HEK293T (cell line): ENCODE measurements at regions not wholly inside any gene's neighbourhood (a gene's known extent, or its start where the extent isn't known, plus 50 kb on each side); places are given as distances from the start of the nearest gene placed in this dataset.

Experiments used
- CTCF ChIA-PET: fragments of 350-600 bp; formaldehyde crosslinking; extraction: SDS; loops from one replicate; lab custom pipeline; 2021; ENCODE audit warnings: antibody characterized with exemption, inconsistent platforms; lab: Yijun Ruan, JAX
- POLR2A ChIA-PET: fragments of 350-600 bp; formaldehyde crosslinking; extraction: SDS; loops from one replicate; lab custom pipeline; 2020; ENCODE audit warnings: antibody characterized with exemption, inconsistent platforms; lab: Yijun Ruan, JAX
- DNase-seq: peaks from one replicate; pipeline ENCODE4 v3.0.0; 2012; ENCODE audit warnings: mixed read lengths; ENCODE audit errors: extremely low spot score
- ARNT ChIP-seq: fragments of 450-650 bp; IDR thresholded peaks from 2 replicates; pipeline ENCODE4 v1.6.1; 2017; ENCODE audit warnings: mild to moderate bottlenecking
- BHLHE40 ChIP-seq: fragments of 450-650 bp; IDR thresholded peaks from 2 replicates; pipeline ENCODE4 v1.6.1; 2016; ENCODE audit warnings: mild to moderate bottlenecking, moderate library complexity, borderline replicate concordance
- CTBP1 ChIP-seq: fragments of 450-650 bp; IDR thresholded peaks from 2 replicates; pipeline ENCODE4 v1.6.1; 2016; ENCODE audit warnings: borderline replicate concordance
- ELF4 ChIP-seq: fragments of 450-650 bp; IDR thresholded peaks from 2 replicates; pipeline ENCODE4 v1.6.1; 2017; ENCODE audit warnings: antibody characterized with exemption
- FOXA1 ChIP-seq: fragments of 450-650 bp; IDR thresholded peaks from 2 replicates; pipeline ENCODE4 v1.6.1; 2016; ENCODE audit warnings: mild to moderate bottlenecking
- FOXK2 ChIP-seq: fragments of 450-650 bp; IDR thresholded peaks from 2 replicates; pipeline ENCODE4 v1.6.1; 2016; ENCODE audit warnings: mild to moderate bottlenecking
- FOXM1 ChIP-seq: fragments of 450-650 bp; IDR thresholded peaks from 2 replicates; pipeline ENCODE4 v1.6.1; 2017; ENCODE audit warnings: mild to moderate bottlenecking, borderline replicate concordance
- HDGF ChIP-seq: fragments of 450-650 bp; IDR thresholded peaks from 2 replicates; pipeline ENCODE4 v1.6.1; 2017; ENCODE audit warnings: antibody characterized with exemption, borderline replicate concordance
- L3MBTL2 ChIP-seq: fragments of 450-650 bp; conservative IDR thresholded peaks from 2 replicates; pipeline ENCODE4 v1.6.1; 2016; ENCODE audit warnings: mild to moderate bottlenecking
- LEF1 ChIP-seq: fragments of 450-650 bp; IDR thresholded peaks from 2 replicates; pipeline ENCODE4 v1.6.1; 2017; ENCODE audit warnings: mild to moderate bottlenecking, borderline replicate concordance
- NFRKB ChIP-seq: fragments of 450-650 bp; IDR thresholded peaks from 2 replicates; pipeline ENCODE4 v1.6.1; 2016; ENCODE audit warnings: mild to moderate bottlenecking, moderate library complexity
- SP1 ChIP-seq: fragments of 450-650 bp; IDR thresholded peaks from 2 replicates; pipeline ENCODE4 v1.6.1; 2017
- SUZ12 ChIP-seq: fragments of 450-650 bp; IDR thresholded peaks from 2 replicates; pipeline ENCODE4 v1.6.1; 2016; ENCODE audit warnings: mild to moderate bottlenecking
- TARDBP ChIP-seq: fragments of 450-650 bp; IDR thresholded peaks from 2 replicates; pipeline ENCODE4 v1.6.1; 2016
- ZNF384 ChIP-seq: fragments of 450-650 bp; IDR thresholded peaks from 2 replicates; pipeline ENCODE4 v1.6.1; 2016
- TF ChIP-seq, protein P1 (sequence below): fragments of 450-650 bp; IDR thresholded peaks from 2 replicates; pipeline ENCODE4 v1.6.1; 2016

DNA sequence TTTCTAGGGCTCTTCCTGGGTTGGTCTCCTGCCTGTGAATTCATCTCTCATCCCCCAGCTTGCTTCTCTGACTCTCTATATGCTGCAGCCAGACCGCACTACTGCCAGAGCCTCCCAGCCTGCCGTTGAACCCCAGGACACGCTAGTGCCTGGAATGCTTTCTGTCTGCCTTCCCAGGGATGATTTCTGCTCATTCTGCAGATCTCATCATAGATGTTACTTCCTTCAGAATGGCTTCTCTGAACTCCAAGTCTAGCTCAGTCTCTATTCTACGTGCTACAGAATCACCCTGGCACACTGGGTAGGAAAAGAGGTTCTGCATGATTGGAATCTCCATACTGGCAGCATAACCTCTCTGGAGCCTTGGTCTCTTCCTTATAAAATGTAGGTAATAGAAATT lies 94.8 kb upstream of the RAB12 start:
- TF ChIP-seq FOXK2 (no peak), BHLHE40 (no peak), FOXM1 (no peak), CTBP1 (no peak), FOXA1 (no peak), SUZ12 (no peak), TARDBP (no peak), ARNT (no peak), LEF1 (no peak), NFRKB (no peak), L3MBTL2 (no peak)
- DNase-seq: no peak
- POLR2A ChIA-PET: no interaction called here
- CTCF ChIA-PET: no interaction called here

DNA sequence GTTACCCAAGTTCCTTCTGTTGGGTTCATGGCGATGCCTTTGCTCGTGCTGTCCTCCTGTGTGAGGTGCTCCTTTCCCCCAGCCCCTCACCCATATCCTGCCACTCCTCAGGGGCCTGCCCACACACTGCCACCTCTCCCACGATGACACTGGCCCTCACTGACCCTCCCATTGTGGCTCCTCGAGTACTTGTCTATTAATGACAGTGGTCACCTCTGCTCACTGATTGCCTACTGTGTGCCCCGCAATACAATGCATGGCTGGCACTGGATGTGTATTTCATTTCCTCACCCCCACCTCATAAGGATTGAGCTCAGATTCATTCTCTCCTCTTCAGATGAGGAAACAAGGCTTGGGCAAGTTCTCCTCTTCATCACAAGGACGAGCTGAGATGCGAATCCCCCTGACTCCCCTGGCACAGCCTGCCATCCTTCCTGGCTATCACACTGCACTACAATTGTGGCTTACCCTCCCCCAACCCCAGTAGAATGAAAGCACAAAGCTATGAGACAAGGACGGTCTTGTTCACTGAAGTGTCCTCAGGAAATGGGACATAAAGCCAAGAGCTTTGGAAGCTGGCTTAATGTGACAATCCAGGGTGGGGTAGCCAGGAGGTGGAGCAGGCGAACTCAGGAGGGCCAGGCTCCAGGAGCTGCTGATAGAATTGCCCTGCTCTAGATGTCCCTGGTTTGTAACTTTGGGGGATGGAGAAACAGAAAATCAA lies 93.9 kb upstream of the RAB12 start:
- no peak for DNase-seq
- TF ChIP-seq ELF4: no peak
- no peak for TF ChIP-seq TARDBP
- no peak for TF ChIP-seq HDGF
- no peak for TF ChIP-seq FOXK2
- no peak for TF ChIP-seq LEF1
- TF ChIP-seq CTBP1: no peak
- no peak for TF ChIP-seq NFRKB
- ChIA-PET CTCF (no interaction called here), POLR2A (no interaction called here)

DNA sequence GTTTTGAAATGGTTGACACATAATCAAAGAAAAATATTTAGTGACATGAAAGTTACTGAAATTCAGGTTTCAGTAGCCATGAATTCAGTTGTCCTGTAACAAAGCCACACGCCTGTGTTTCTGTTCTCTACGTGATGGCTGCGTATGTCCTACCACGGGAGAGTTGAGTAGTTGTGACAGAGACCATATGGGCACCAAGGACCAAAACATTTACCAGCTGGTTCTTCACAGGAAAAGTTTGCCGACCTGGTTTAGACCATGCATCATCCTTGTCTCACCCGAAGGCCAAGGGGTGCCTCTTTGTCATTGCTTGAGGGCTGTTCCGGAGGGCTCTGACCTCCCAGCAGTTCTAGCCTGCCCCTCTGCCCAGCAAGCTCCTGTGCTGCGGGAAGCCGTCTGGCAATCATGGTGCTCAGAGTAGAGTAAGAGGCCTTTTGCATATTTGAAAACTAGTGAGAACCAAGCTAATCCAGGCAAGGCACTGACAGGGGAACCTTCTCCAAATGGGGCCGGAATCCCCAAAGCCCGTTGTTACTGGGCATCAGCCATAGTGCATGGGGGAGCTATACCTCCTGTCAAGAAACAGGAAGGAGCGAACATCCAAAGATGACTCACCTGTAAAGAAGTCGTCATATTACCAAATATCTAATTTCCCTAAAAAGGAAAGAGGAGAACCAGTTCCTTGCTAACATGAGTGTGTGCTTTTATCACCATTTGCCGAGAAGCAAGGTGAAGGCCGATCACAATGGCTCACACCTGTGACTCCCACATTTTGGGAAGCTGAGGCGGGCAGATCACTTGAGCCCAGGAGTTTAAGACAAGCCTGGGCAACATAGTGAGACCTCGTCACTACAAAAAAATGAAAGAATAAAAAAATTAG lies 92.6 kb upstream of the RAB12 start:
- no peak for TF ChIP-seq FOXK2
- no peak for TF ChIP-seq LEF1
- no peak for TF ChIP-seq SUZ12
- TF ChIP-seq NFRKB: no peak
- no peak for TF ChIP-seq FOXA1
- no peak for TF ChIP-seq L3MBTL2
- TF ChIP-seq HDGF: no peak
- TF ChIP-seq CTBP1: no peak
- TF ChIP-seq ELF4: no peak
- no peak for TF ChIP-seq ZNF384
- no peak for TF ChIP-seq ARNT
- TF ChIP-seq BHLHE40: no peak
- TF ChIP-seq, protein P1, sequence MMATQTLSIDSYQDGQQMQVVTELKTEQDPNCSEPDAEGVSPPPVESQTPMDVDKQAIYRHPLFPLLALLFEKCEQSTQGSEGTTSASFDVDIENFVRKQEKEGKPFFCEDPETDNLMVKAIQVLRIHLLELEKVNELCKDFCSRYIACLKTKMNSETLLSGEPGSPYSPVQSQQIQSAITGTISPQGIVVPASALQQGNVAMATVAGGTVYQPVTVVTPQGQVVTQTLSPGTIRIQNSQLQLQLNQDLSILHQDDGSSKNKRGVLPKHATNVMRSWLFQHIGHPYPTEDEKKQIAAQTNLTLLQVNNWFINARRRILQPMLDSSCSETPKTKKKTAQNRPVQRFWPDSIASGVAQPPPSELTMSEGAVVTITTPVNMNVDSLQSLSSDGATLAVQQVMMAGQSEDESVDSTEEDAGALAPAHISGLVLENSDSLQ: no peak
- no peak for TF ChIP-seq FOXM1
- DNase-seq: no peak
- ChIA-PET POLR2A (no interaction called here), CTCF (no interaction called here)

DNA sequence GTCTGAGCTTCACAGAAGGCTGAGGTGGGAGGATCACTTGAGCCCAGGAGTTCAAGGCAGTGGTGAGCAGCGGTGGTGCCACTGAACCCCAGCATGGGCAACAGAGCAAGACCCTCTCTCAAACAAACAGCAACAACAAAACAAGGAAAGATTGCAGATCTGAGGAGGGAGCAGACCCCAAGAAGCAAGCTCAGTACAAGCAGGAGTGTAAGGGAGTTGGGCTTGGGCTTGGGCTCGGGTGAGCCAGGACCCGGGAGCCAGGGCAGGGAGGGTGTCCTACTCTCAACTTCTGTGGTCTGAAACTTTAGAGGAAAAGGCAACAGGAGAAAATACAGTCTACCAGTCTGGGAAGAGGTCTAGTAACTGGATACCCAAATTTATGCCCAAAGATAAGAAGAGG lies 92.0 kb upstream of the RAB12 start:
- CTCF ChIA-PET: interaction anchor here (0.6 kb wide), 1 partner anchor 169 kb away, joined by 3 read pairs; no protein-coding TSS in a partner anchor
- POLR2A ChIA-PET: no interaction called here
- DNase-seq: no peak
- TF ChIP-seq CTBP1 (no peak), SP1 (no peak), FOXK2 (no peak), SUZ12 (no peak), ELF4 (no peak), ARNT (no peak), TARDBP (no peak), FOXM1 (no peak), HDGF (no peak), NFRKB (no peak), L3MBTL2 (no peak), FOXA1 (no peak), LEF1 (no peak), ZNF384 (no peak), BHLHE40 (no peak)
- TF ChIP-seq, protein P1: no peak

DNA sequence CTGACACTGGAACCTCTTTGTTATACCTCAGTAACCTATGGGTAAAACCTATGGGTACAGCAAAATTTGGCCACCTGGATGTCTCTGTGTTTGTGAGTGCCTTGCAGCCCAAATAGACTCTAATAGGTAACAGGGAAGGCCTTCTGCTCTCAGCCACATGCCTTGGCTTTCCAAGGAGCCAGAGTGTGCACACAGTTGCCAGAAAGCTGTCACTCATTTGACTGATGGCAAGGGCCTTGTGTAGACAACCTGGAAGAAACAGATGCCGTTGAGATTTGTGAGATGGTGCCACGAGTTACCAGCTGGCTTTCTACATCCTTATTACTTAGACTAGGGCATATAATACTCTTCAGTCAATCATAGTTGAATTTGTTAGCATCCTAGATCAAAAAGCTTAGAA lies 90.1 kb upstream of the RAB12 start:
- TF ChIP-seq FOXK2: no peak
- TF ChIP-seq SUZ12: no peak
- no peak for TF ChIP-seq CTBP1
- no peak for TF ChIP-seq FOXM1
- TF ChIP-seq ZNF384: no peak
- no peak for TF ChIP-seq ELF4
- TF ChIP-seq L3MBTL2: no peak
- TF ChIP-seq ARNT: no peak
- no peak for TF ChIP-seq NFRKB
- no peak for TF ChIP-seq TARDBP
- DNase-seq: no peak
- ChIA-PET CTCF (interaction anchor here (1.0 kb wide), 1 partner anchor 11 kb away, joined by 3 read pairs; no protein-coding TSS in a partner anchor), POLR2A (no interaction called here)

DNA sequence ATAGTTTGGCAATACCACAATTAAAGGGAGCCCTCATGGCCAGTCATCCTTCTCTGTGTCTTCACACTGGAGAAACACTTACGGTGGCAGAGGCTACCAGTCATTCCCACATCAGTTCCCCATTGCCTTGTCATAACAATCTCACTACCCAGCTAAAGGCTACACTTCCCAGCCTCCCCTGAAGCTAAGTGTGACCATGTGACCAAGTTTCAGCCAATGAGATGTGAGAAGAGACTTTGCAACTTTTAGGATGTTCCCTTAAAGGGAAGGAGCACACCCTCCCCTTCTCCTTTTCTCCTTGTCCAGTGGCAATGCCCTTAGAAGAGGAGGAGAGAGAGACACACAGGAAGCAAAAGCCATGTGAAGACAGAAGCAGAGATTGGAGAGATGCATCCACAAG lies 89.0 kb upstream of the RAB12 start:
- ChIA-PET CTCF (no interaction called here), POLR2A (no interaction called here)
- DNase-seq: no peak
- TF ChIP-seq LEF1 (no peak), ARNT (no peak), FOXM1 (no peak), ZNF384 (no peak), TARDBP (no peak), BHLHE40 (no peak), ELF4 (no peak), CTBP1 (no peak), HDGF (no peak), FOXK2 (no peak)
- TF ChIP-seq, protein P1: no peak
